ENCODE measurements at regions not wholly inside any gene's neighbourhood (a gene's known extent, or its start where the extent isn't known, plus 50 kb on each side); places are given as distances from the start of the nearest gene placed in this dataset.

- TF ChIP-seq CTCF (IDR thresholded peaks at IDR 0.05; ENCODE audit: low read length) (no peak), EZH2phosphoT487 (IDR thresholded peaks at IDR 0.05; ENCODE audit: low read length) (no peak), EZH2 (optimal IDR thresholded peaks at IDR 0.05; ENCODE audit: low read depth, low read length) (no peak)
Observed at GRCh38 chr4:3869661-3870566, 103.7 kb downstream of the ADRA2C start.
